ENCODE measurements at regions not wholly inside any gene's neighbourhood (a gene's known extent, or its start where the extent isn't known, plus 50 kb on each side); places are given as distances from the start of the nearest gene placed in this dataset.

DNA sequence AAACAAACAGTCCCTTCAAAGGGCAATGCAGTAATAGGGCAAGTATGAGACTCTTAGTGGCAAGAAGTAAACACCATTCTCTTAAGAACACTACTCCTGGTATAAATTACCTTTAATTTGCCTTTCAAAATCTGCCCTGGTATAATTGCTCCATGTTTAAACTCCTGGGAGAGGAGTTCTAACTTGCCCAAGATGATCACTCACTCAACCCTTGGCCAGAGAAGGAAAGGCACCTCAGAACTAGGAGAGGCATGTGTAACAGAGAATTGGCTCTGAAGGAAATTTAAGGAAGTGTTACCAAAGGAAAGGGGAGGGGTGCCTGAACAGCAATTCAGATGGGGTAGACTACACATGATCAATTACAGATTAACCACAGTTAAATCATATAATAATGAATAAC lies 1173.6 kb upstream of the SORCS1 start:
- TF ChIP-seq, protein P1, sequence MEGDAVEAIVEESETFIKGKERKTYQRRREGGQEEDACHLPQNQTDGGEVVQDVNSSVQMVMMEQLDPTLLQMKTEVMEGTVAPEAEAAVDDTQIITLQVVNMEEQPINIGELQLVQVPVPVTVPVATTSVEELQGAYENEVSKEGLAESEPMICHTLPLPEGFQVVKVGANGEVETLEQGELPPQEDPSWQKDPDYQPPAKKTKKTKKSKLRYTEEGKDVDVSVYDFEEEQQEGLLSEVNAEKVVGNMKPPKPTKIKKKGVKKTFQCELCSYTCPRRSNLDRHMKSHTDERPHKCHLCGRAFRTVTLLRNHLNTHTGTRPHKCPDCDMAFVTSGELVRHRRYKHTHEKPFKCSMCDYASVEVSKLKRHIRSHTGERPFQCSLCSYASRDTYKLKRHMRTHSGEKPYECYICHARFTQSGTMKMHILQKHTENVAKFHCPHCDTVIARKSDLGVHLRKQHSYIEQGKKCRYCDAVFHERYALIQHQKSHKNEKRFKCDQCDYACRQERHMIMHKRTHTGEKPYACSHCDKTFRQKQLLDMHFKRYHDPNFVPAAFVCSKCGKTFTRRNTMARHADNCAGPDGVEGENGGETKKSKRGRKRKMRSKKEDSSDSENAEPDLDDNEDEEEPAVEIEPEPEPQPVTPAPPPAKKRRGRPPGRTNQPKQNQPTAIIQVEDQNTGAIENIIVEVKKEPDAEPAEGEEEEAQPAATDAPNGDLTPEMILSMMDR (IDR thresholded peaks at IDR 0.05; ENCODE audit: borderline replicate concordance, extremely low read depth, insufficient read depth), result no peak
- Histone ChIP-seq H3K4me3 (ENCODE audit: low read length in 3 of 3) (no peak overlapping the region), H3K36me3 (ENCODE audit: control insufficient read depth in 2 of 3, insufficient read depth in 3 of 3, low read length in 3 of 3) (no peaks in the 10 kb centered on the region), H3K27me3 (ENCODE audit: control insufficient read depth, insufficient read depth, low read length) (no peaks in the 10 kb centered on the region), H3K27ac (ENCODE audit: low read depth in 2 of 2, low read length in 2 of 2) (no peak overlapping the region), H3K4me1 (ENCODE audit: control insufficient read depth in 2 of 3, insufficient read depth in 2 of 3, low read depth in 1 of 3, low read length in 3 of 3) (no peaks in the 10 kb centered on the region), H3K9me3 (ENCODE audit: control insufficient read depth in 2 of 3, insufficient read depth in 1 of 3, low read length in 3 of 3) (no peaks in the 10 kb centered on the region), H3K9ac (ENCODE audit: low read length in 3 of 3) (no peak overlapping the region)
- intact Hi-C loops (cut with DNase I), result no loop called here
- FAIRE-seq, result no peak
- DNase-seq, result no peak

DNA sequence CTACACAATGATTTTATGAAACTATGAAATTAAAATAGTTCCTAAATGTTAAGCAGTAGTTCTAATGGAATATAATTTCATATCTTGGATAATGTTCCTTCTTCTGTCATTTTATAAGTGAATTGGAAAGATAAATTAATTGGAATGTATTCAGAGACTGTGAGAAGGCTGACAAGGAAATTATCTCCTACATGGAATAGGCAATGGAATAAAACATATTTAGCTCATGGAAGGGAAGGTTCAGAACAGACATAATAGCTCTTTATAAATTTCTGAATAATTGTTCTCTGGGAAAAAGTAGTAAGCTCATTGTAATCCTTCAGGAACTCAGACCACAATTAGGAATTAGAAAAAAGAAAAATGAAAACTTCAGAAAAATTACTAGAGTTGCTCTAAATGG lies 1172.3 kb upstream of the SORCS1 start:
- Histone ChIP-seq H3K9me3 (ENCODE audit: control insufficient read depth in 2 of 3, insufficient read depth in 1 of 3, low read length in 3 of 3) (no peaks in the 10 kb centered on the region), H3K4me3 (ENCODE audit: low read length in 3 of 3) (no peak overlapping the region), H3K36me3 (ENCODE audit: control insufficient read depth in 2 of 3, insufficient read depth in 3 of 3, low read length in 3 of 3) (no peaks in the 10 kb centered on the region), H3K27me3 (ENCODE audit: control insufficient read depth, insufficient read depth, low read length) (no peaks in the 10 kb centered on the region), H3K9ac (ENCODE audit: low read length in 3 of 3) (no peak overlapping the region), H3K4me1 (ENCODE audit: control insufficient read depth in 2 of 3, insufficient read depth in 2 of 3, low read depth in 1 of 3, low read length in 3 of 3) (no peaks in the 10 kb centered on the region), H3K27ac (ENCODE audit: low read depth in 2 of 2, low read length in 2 of 2) (no peak overlapping the region)
- TF ChIP-seq, protein P1 (IDR thresholded peaks at IDR 0.05; ENCODE audit: borderline replicate concordance, extremely low read depth, insufficient read depth), result no peak
- no peak for FAIRE-seq
- intact Hi-C loops (cut with DNase I), result no loop called here
- DNase-seq, result no peak

DNA sequence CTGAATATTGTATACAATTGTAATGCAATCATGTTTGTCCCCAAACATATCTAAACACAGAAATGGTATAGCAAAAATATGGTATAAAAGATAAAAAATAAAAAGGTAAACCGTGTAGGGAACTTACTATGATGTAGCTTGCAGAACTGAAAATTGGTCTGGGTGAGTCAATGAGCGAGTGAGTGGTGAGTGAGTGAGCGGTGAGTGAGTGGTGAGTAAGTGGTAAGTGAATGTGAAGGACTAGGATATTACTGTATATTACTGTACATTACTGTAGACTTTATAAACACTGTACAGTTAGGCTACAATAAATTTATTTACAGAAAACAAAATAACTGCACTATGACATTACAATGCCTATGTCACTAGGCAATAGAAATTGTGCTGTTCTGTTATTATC lies 1163.2 kb upstream of the SORCS1 start:
- intact Hi-C loops (cut with DNase I), result no loop called here
- no peaks in the 10 kb centered on the region for H3K4me1 ChIP-seq (ENCODE audit: control insufficient read depth in 2 of 3, insufficient read depth in 2 of 3, low read depth in 1 of 3, low read length in 3 of 3)
- DNase-seq, result no peak
- H3K9me3 ChIP-seq (ENCODE audit: control insufficient read depth in 2 of 3, insufficient read depth in 1 of 3, low read length in 3 of 3), result no peaks in the 10 kb centered on the region
- no peak overlapping the region for H3K9ac ChIP-seq (ENCODE audit: low read length in 3 of 3)
- H3K4me3 ChIP-seq (ENCODE audit: low read length in 3 of 3), result no peak overlapping the region
- H3K27me3 ChIP-seq (ENCODE audit: control insufficient read depth, insufficient read depth, low read length), result no peaks in the 10 kb centered on the region
- FAIRE-seq, result no peak
- no peaks in the 10 kb centered on the region for H3K36me3 ChIP-seq (ENCODE audit: control insufficient read depth in 2 of 3, insufficient read depth in 3 of 3, low read length in 3 of 3)
- H3K27ac ChIP-seq (ENCODE audit: low read depth in 2 of 2, low read length in 2 of 2), result no peak overlapping the region
- TF ChIP-seq, protein P1 (IDR thresholded peaks at IDR 0.05; ENCODE audit: borderline replicate concordance, extremely low read depth, insufficient read depth), result no peak

DNA sequence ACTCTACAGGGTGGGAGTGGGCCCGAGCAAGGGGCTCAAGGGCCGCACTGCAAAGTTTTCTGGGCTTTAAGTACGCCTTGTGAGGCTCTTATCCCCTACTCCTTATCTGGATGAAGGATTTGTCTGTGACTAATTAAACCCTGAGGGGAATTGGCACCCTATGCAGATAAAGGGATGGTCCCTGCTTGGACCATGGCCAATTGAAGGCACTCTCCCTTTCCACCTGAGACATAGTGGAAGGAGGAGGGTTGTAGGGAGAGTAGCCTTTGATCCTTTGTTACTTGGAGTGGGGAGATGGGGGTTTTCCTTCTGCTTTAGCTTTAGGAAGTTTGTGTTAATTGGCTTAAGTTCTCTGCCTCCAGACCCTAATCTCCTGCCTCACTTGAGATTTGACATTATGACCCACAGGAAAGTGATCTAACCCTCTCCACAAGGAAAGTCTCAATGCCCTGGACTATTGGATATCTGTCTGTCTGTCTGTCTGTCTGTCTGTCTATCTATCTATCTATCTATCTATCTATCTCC lies 1158.8 kb upstream of the SORCS1 start:
- TF ChIP-seq, protein P1 (IDR thresholded peaks at IDR 0.05; ENCODE audit: borderline replicate concordance, extremely low read depth, insufficient read depth), result no peak
- H3K4me3 ChIP-seq (ENCODE audit: low read length in 3 of 3), result no peak overlapping the region
- FAIRE-seq (no peak), DNase-seq (no peak)
- no peaks in the 10 kb centered on the region for H3K27me3 ChIP-seq (ENCODE audit: control insufficient read depth, insufficient read depth, low read length)
- intact Hi-C loops (cut with DNase I), result no loop called here
- no peaks in the 10 kb centered on the region for H3K9me3 ChIP-seq (ENCODE audit: control insufficient read depth in 2 of 3, insufficient read depth in 1 of 3, low read length in 3 of 3)
- H3K4me1 ChIP-seq (ENCODE audit: control insufficient read depth in 2 of 3, insufficient read depth in 2 of 3, low read depth in 1 of 3, low read length in 3 of 3), result no peaks in the 10 kb centered on the region
- H3K27ac ChIP-seq (ENCODE audit: low read depth in 2 of 2, low read length in 2 of 2), result no peak overlapping the region
- no peak overlapping the region for H3K9ac ChIP-seq (ENCODE audit: low read length in 3 of 3)
- H3K36me3 ChIP-seq (ENCODE audit: control insufficient read depth in 2 of 3, insufficient read depth in 3 of 3, low read length in 3 of 3), result no peaks in the 10 kb centered on the region

All from kidney (tissue), 13 donors.